ENCODE measurements at regions not wholly inside any gene's neighbourhood (a gene's known extent, or its start where the extent isn't known, plus 50 kb on each side); places are given as distances from the start of the nearest gene placed in this dataset.

- no peak overlapping the region for H3K9ac ChIP-seq (ENCODE audit: insufficient read depth, low read length, poor library complexity, severe bottlenecking)
- no peaks in the 10 kb centered on the region for H3K36me3 Mint-ChIP-seq
- intact Hi-C loops (cut with micrococcal nuclease), result no loop called here
- H3K4me3 Mint-ChIP-seq, result no peak overlapping the region
- H3K4me1 ChIP-seq (ENCODE audit: control insufficient read depth in 1 of 2, insufficient read depth in 2 of 2, low read length in 2 of 2), result no peaks in the 10 kb centered on the region
- no peaks in the 10 kb centered on the region for H3K9me3 ChIP-seq (replicated peaks in 1 of 2; ENCODE audit: control insufficient read depth in 1 of 2, insufficient read depth in 1 of 2, low read length in 2 of 2)
- no peaks in the 10 kb centered on the region for H3K4me1 Mint-ChIP-seq
- H3K79me2 ChIP-seq (ENCODE audit: insufficient read depth, low read length), result no peaks in the 10 kb centered on the region
- no peaks in the 10 kb centered on the region for H4K20me1 ChIP-seq (ENCODE audit: insufficient read depth, low read length)
- H3K4me2 ChIP-seq (replicated peaks; ENCODE audit: extremely low read depth, low read length, poor library complexity, severe bottlenecking), result no peak overlapping the region
- no peak for TF ChIP-seq CTCF (IDR thresholded peaks at IDR 0.05)
- WGBS (ENCODE audit: insufficient coverage), result no CpG with 5 or more reads among the region's 1 CpG
- no peak overlapping the region for H3K27ac Mint-ChIP-seq
- peaks cover 2 to 15% (median 10%) of the 10 kb centered on the region in 7 donors for H3K9me3 Mint-ChIP-seq
- H3K36me3 ChIP-seq (replicated peaks in 1 of 2; ENCODE audit: control insufficient read depth in 1 of 2, insufficient read depth in 2 of 2, low read length in 2 of 2), result no peaks in the 10 kb centered on the region
- H3K4me3 ChIP-seq (replicated peaks in 1 of 3; ENCODE audit: low read depth in 2 of 3, low read length in 3 of 3), result no peak overlapping the region
- no peaks in the 10 kb centered on the region for H3K27me3 ChIP-seq (ENCODE audit: control insufficient read depth in 2 of 2, insufficient read depth in 2 of 2, low read length in 2 of 2)
- peaks cover 3 to 5% (median 3%) of the 10 kb centered on the region in 3 donors for H3K27me3 Mint-ChIP-seq (ENCODE audit: low read depth in 3 of 3)
- no peak overlapping the region for H3K27ac ChIP-seq (ENCODE audit: low read depth in 1 of 2, low read length in 2 of 2)
- no peak for DNase-seq
- H2AFZ ChIP-seq (ENCODE audit: insufficient read depth, low read depth, low read length, poor library complexity, severe bottlenecking), result no peak overlapping the region
Measured at GRCh38 chr4:153852501-153852900, 63.6 kb upstream of the SFRP2 start.

GRCh38 chr4:153850533-153851280, 61.8 kb upstream of the SFRP2 start:
- TF ChIP-seq CTCF (IDR thresholded peaks at IDR 0.05), result no peak
- H3K4me1 Mint-ChIP-seq, result no peaks in the 10 kb centered on the region
- Histone ChIP-seq H3K4me1 (ENCODE audit: control insufficient read depth in 1 of 2, insufficient read depth in 2 of 2, low read length in 2 of 2) (no peaks in the 10 kb centered on the region), H4K20me1 (ENCODE audit: insufficient read depth, low read length) (no peaks in the 10 kb centered on the region), H2AFZ (ENCODE audit: insufficient read depth, low read depth, low read length, poor library complexity, severe bottlenecking) (no peak overlapping the region), H3K4me2 (replicated peaks; ENCODE audit: extremely low read depth, low read length, poor library complexity, severe bottlenecking) (no peak overlapping the region), H3K4me3 (replicated peaks in 1 of 3; ENCODE audit: low read depth in 2 of 3, low read length in 3 of 3) (no peak overlapping the region), H3K79me2 (ENCODE audit: insufficient read depth, low read length) (no peaks in the 10 kb centered on the region), H3K36me3 (replicated peaks in 1 of 2; ENCODE audit: control insufficient read depth in 1 of 2, insufficient read depth in 2 of 2, low read length in 2 of 2) (no peaks in the 10 kb centered on the region), H3K9ac (ENCODE audit: insufficient read depth, low read length, poor library complexity, severe bottlenecking) (no peak overlapping the region), H3K27me3 (ENCODE audit: control insufficient read depth in 2 of 2, insufficient read depth in 2 of 2, low read length in 2 of 2) (no peaks in the 10 kb centered on the region), H3K27ac (ENCODE audit: low read depth in 1 of 2, low read length in 2 of 2) (no peak overlapping the region), H3K9me3 (replicated peaks in 1 of 2; ENCODE audit: control insufficient read depth in 1 of 2, insufficient read depth in 1 of 2, low read length in 2 of 2) (no peaks in the 10 kb centered on the region)
- H3K9me3 Mint-ChIP-seq, result peaks cover 0 to 6% (median 2%) of the 10 kb centered on the region in 7 donors
- H3K27ac Mint-ChIP-seq, result no peak overlapping the region
- intact Hi-C loops (cut with micrococcal nuclease), result no loop called here
- H3K4me3 Mint-ChIP-seq, result no peak overlapping the region
- H3K27me3 Mint-ChIP-seq (ENCODE audit: low read depth in 3 of 3), result peaks cover 3 to 5% (median 3%) of the 10 kb centered on the region in 3 donors
- no peak for DNase-seq
- H3K36me3 Mint-ChIP-seq, result no peaks in the 10 kb centered on the region
- 20% methylated on average over 1 of the region's 2 CpGs for WGBS (ENCODE audit: insufficient coverage)
